ENCODE measurements at regions not wholly inside any gene's neighbourhood (a gene's known extent, or its start where the extent isn't known, plus 50 kb on each side); places are given as distances from the start of the nearest gene placed in this dataset.

DNA sequence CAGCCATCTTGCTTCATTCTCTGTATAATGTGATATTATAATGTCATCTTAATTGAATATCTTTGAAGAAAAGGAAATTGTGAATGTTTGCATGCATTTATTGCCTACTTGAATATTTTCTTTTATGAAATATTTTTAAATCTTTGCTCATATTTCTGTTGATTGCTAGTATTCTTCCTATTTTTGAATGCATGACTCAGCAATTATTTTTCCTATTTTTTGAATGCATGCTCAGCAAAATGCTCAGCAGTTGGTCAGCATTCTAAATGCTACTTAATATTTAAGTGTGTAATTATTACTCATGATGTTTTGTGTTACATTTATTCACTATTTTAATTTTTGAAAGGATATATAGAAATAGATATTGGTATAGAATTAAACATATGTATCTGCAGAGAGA, 378.3 kb downstream of the CCER1 start:
- Histone ChIP-seq H3K27me3 (no peaks in the 10 kb centered on the region), H3K27ac (no peak overlapping the region), H3K9me3 (peaks cover 0 to 2% of the 10 kb centered on the region in 2 donors), H3K4me3 (no peak overlapping the region), H3K36me3 (no peaks in the 10 kb centered on the region), H3K4me1 (no peaks in the 10 kb centered on the region)
- in situ Hi-C loops (cut with MboI; ENCODE audit: low pct_ligation_motif_present in 1 of 4, low pct_unique_long_range_greater_than_20kb in 1 of 4, low sequenced_read_pairs in 3 of 4) = no loop called here
- intact Hi-C loops (cut with DNase I; ENCODE audit: low total_unique reads) = no loop called here
- TF ChIP-seq, protein P1, sequence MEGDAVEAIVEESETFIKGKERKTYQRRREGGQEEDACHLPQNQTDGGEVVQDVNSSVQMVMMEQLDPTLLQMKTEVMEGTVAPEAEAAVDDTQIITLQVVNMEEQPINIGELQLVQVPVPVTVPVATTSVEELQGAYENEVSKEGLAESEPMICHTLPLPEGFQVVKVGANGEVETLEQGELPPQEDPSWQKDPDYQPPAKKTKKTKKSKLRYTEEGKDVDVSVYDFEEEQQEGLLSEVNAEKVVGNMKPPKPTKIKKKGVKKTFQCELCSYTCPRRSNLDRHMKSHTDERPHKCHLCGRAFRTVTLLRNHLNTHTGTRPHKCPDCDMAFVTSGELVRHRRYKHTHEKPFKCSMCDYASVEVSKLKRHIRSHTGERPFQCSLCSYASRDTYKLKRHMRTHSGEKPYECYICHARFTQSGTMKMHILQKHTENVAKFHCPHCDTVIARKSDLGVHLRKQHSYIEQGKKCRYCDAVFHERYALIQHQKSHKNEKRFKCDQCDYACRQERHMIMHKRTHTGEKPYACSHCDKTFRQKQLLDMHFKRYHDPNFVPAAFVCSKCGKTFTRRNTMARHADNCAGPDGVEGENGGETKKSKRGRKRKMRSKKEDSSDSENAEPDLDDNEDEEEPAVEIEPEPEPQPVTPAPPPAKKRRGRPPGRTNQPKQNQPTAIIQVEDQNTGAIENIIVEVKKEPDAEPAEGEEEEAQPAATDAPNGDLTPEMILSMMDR (IDR thresholded peaks at IDR 0.05) = no peak
- TF ChIP-seq POLR2AphosphoS5 (IDR thresholded peaks at IDR 0.05) (no peak), POLR2A (IDR thresholded peaks at IDR 0.05) (no peak), EP300 (IDR thresholded peaks at IDR 0.05; ENCODE audit: low read depth) (no peak)
- no peak for DNase-seq

DNA sequence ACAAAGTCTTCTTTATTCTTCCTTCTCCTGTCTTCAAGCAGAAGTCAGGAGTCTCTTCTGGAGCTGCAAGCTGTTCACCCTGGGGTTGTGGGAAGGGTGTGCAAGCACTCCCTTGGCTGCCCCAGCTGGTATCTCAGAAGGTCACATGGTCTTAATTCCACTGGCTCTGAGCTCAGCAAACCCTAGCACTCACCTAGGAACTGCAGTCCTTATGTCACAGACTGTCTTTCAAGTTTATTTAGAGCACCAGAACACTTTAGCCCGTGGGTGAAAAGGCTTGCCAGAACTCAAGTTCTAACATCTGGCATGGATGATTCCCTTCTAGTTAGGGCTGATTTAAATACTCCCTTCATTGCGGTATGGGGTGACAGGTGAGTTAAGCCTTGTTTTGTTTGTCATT, 379.0 kb downstream of the CCER1 start:
- H3K4me3 ChIP-seq = no peak overlapping the region
- intact Hi-C loops (cut with DNase I; ENCODE audit: low total_unique reads) (no loop called here), in situ Hi-C loops (cut with MboI; ENCODE audit: low pct_ligation_motif_present in 1 of 4, low pct_unique_long_range_greater_than_20kb in 1 of 4, low sequenced_read_pairs in 3 of 4) (no loop called here)
- H3K4me1 ChIP-seq = no peaks in the 10 kb centered on the region
- DNase-seq = no peak
- H3K27me3 ChIP-seq = no peaks in the 10 kb centered on the region
- no peaks in the 10 kb centered on the region for H3K36me3 ChIP-seq
- H3K27ac ChIP-seq = no peak overlapping the region
- peaks cover 0 to 2% of the 10 kb centered on the region in 2 donors for H3K9me3 ChIP-seq
- 25 to 81% methylated on average over 1 to 2 of the region's 2 CpGs for WGBS, 2 donors (ENCODE audit: low coverage in 1 of 2)
- TF ChIP-seq, protein P1 (IDR thresholded peaks at IDR 0.05) = no peak
- TF ChIP-seq POLR2AphosphoS5 (IDR thresholded peaks at IDR 0.05) (no peak), POLR2A (IDR thresholded peaks at IDR 0.05) (no peak), EP300 (IDR thresholded peaks at IDR 0.05; ENCODE audit: low read depth) (no peak)

DNA sequence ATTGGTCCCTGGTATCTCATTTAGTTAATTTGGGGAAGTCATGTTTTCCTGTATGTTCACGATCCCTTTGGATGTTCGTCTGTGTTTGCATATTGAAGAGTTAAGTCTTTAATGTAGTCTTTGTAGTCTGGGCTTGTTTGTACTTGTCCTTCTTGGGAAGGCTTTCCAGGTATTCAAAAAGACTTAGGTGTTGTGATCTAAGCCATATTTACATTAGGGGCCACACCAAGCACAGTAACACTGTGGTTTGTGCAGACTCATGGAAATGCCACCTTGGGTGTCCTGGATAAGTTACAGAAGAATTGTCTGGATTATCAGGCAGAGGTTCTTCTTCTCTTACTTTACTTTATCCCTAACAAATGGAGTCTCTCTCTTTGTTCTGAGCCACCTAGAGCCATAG, 380.3 kb downstream of the CCER1 start:
- no peak for DNase-seq
- in situ Hi-C loops (cut with MboI; ENCODE audit: low pct_ligation_motif_present in 1 of 4, low pct_unique_long_range_greater_than_20kb in 1 of 4, low sequenced_read_pairs in 3 of 4) (no loop called here), intact Hi-C loops (cut with DNase I; ENCODE audit: low total_unique reads) (no loop called here)
- no peak overlapping the region for H3K27ac ChIP-seq
- H3K9me3 ChIP-seq = peaks cover 0 to 2% of the 10 kb centered on the region in 2 donors
- TF ChIP-seq EP300 (IDR thresholded peaks at IDR 0.05; ENCODE audit: low read depth) (no peak), POLR2A (IDR thresholded peaks at IDR 0.05) (no peak), POLR2AphosphoS5 (IDR thresholded peaks at IDR 0.05) (no peak)
- TF ChIP-seq, protein P1 (IDR thresholded peaks at IDR 0.05) = no peak
- no peaks in the 10 kb centered on the region for H3K4me1 ChIP-seq
- H3K4me3 ChIP-seq = no peak overlapping the region
- no peaks in the 10 kb centered on the region for H3K36me3 ChIP-seq
- no peaks in the 10 kb centered on the region for H3K27me3 ChIP-seq
- 90 to 93% methylated on average over 2 of the region's 2 CpGs for WGBS, 2 donors (ENCODE audit: low coverage in 1 of 2)

DNA sequence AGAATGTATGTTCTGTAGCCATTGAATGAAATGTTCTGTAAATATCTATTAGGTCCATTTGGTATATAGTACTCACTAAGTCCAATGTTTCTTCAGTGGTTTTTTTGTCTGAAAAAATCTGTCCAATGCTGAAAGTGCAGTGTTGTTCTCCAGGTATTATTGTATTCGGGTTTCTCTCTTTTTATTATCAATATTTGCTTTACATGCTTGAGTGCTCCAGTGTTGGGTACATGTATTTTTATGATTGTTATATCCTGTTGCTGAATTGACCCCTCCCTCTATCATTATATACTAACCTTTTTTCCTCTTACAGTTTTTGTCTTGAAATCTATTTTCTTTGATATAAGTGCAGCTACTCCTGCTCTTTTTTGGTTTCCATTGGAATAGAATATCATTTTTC, 382.2 kb downstream of the CCER1 start:
- peaks cover 0 to 1% of the 10 kb centered on the region in 2 donors for H3K9me3 ChIP-seq
- TF ChIP-seq, protein P1 (IDR thresholded peaks at IDR 0.05) = no peak
- no peak for TF ChIP-seq EP300 (IDR thresholded peaks at IDR 0.05; ENCODE audit: low read depth)
- no peak for TF ChIP-seq POLR2A (IDR thresholded peaks at IDR 0.05)
- TF ChIP-seq POLR2AphosphoS5 (IDR thresholded peaks at IDR 0.05) = no peak
- H3K4me3 ChIP-seq = no peak overlapping the region
- no peaks in the 10 kb centered on the region for H3K27me3 ChIP-seq
- no peak for DNase-seq
- 16 to 20% methylated on average over 1 of the region's 1 CpG for WGBS, 2 donors (ENCODE audit: low coverage in 1 of 2)
- H3K27ac ChIP-seq = no peak overlapping the region
- H3K4me1 ChIP-seq = no peaks in the 10 kb centered on the region
- no peaks in the 10 kb centered on the region for H3K36me3 ChIP-seq
- in situ Hi-C loops (cut with MboI; ENCODE audit: low pct_ligation_motif_present in 1 of 4, low pct_unique_long_range_greater_than_20kb in 1 of 4, low sequenced_read_pairs in 3 of 4) = no loop called here
- intact Hi-C loops (cut with DNase I; ENCODE audit: low total_unique reads) = no loop called here

Data from transverse colon (tissue), 4 donors.